ENCODE measurements at regions not wholly inside any gene's neighbourhood (a gene's known extent, or its start where the extent isn't known, plus 50 kb on each side); places are given as distances from the start of the nearest gene placed in this dataset.

DNA sequence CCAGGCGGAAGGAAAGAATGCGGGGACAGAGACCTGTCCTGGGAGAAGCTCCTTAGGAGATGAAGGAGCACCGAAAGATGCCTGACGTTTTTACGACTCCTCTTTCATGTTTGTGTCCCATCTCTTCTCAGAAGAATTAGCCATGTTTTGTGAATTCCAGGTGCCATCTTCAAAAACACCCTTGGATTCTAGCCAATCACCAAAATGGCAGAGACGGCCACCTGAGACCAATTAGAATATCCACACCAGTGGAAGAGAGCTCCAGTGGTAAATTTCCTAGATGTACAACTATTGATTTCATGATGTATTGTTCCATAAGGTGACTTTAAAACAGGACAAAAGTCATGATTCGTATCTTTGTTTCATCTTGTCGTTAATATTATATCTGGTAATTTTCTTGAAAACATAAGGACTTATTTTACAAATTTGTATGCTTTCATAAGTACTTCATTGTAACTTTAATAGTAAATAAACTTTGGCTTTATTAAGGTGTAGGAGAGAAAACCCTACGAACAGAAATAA, 62.3 kb upstream of the NUDT4 start:
- ChIA-PET CTCF (interaction anchor here (1.0 kb wide), 1 partner anchor 9 kb away, joined by 3 read pairs; no protein-coding TSS in a partner anchor), POLR2A (no interaction called here)
- DNase-seq (ENCODE audit: extremely low spot score), result no peak
- TF ChIP-seq, protein P1, sequence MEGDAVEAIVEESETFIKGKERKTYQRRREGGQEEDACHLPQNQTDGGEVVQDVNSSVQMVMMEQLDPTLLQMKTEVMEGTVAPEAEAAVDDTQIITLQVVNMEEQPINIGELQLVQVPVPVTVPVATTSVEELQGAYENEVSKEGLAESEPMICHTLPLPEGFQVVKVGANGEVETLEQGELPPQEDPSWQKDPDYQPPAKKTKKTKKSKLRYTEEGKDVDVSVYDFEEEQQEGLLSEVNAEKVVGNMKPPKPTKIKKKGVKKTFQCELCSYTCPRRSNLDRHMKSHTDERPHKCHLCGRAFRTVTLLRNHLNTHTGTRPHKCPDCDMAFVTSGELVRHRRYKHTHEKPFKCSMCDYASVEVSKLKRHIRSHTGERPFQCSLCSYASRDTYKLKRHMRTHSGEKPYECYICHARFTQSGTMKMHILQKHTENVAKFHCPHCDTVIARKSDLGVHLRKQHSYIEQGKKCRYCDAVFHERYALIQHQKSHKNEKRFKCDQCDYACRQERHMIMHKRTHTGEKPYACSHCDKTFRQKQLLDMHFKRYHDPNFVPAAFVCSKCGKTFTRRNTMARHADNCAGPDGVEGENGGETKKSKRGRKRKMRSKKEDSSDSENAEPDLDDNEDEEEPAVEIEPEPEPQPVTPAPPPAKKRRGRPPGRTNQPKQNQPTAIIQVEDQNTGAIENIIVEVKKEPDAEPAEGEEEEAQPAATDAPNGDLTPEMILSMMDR (IDR thresholded peaks at IDR 0.05; ENCODE audit: control extremely low read depth, extremely low read depth, low read depth, missing control alignments), result no peak

DNA sequence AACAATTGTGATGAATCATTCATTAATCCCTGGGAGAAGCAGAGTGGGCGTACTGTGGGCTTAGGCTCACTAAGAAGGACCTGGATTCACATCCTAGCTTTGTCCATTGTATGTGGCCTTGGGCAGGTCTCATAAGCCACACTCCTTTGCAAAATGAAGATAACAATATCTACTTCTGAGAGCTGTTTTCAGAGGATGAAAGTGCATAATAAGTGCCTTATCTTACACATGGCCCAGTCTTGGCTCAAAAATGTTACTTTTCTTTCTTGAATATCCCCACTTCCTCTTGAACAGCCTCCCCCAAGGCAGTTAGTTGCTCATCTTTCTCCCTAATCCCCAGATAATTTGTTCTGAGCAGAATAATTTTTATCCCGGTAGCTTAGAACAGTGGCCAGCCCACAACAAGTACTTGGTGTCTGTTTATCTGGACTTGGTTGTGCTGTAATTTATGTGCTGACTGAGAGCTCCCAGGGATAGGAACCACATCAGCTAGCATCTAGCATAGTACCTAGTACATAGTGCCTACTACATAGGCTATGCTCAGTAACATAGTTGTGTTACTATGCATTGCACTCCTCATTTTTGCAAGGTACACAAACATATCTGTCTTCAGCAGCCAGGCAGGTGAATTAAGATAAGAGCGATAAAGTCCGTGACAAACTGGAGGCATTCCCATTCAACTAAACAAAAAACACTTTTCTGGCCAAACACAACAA, 61.7 kb upstream of the NUDT4 start:
- TF ChIP-seq, protein P1 (IDR thresholded peaks at IDR 0.05; ENCODE audit: control extremely low read depth, extremely low read depth, low read depth, missing control alignments), result no peak
- POLR2A ChIA-PET, result no interaction called here
- CTCF ChIA-PET, result interaction anchor here (1.0 to 1.6 kb wide), 2 partner anchors 10 to 17 kb away, joined by 3 read pairs; no protein-coding TSS in a partner anchor
- no peak for DNase-seq (ENCODE audit: extremely low spot score)

DNA sequence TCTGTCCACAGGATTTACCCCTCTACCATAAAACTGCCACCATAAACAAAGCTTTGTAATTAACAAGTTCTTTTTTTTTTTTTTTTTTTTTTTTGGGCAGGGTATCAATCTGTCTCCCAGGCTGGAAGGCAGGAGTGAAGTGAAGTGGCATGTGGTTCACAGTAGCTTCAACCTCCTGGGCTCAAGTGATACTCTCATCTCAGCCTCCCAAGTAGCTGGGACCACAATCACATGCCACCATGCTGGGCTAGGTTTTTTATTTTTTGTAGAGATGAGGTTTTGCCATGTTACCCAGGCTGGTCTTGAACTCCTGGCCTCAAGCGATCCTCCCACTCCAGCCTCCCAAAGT, 61.1 kb upstream of the NUDT4 start:
- TF ChIP-seq, protein P1 (IDR thresholded peaks at IDR 0.05; ENCODE audit: control extremely low read depth, extremely low read depth, low read depth, missing control alignments), result no peak
- DNase-seq (ENCODE audit: extremely low spot score), result no peak
- POLR2A ChIA-PET, result no interaction called here
- CTCF ChIA-PET, result interaction anchor here (1.0 to 1.6 kb wide), 3 partner anchors 10 to 20 kb away, joined by 3 read pairs; no protein-coding TSS in a partner anchor

DNA sequence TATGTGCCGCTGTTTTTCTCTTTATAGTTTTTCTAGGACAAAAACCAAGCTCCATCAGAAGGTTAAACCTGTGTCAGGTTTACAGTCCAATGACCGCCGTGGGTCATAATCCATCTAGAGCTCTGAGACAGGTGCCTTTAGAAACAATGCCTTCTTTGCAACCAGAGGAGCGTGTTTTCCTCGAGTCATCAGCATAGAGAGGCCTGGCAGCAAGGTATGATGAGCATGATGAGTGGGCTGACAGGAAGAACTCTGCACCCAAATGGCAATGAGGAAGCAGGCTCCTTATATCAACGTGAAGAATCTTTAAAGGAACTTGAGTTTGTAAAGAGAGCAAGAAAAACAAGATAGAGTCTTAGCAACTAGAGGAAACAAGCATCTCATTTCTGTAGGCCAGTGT, 60.5 kb upstream of the NUDT4 start:
- DNase-seq (ENCODE audit: extremely low spot score), result no peak
- ChIA-PET CTCF (interaction anchor here (0.9 to 1.6 kb wide), 4 partner anchors 16 to 408 kb away, joined by 3 to 4 read pairs (median 3); no protein-coding TSS in a partner anchor), POLR2A (no interaction called here)
- TF ChIP-seq, protein P1 (IDR thresholded peaks at IDR 0.05; ENCODE audit: control extremely low read depth, extremely low read depth, low read depth, missing control alignments), result no peak

DNA sequence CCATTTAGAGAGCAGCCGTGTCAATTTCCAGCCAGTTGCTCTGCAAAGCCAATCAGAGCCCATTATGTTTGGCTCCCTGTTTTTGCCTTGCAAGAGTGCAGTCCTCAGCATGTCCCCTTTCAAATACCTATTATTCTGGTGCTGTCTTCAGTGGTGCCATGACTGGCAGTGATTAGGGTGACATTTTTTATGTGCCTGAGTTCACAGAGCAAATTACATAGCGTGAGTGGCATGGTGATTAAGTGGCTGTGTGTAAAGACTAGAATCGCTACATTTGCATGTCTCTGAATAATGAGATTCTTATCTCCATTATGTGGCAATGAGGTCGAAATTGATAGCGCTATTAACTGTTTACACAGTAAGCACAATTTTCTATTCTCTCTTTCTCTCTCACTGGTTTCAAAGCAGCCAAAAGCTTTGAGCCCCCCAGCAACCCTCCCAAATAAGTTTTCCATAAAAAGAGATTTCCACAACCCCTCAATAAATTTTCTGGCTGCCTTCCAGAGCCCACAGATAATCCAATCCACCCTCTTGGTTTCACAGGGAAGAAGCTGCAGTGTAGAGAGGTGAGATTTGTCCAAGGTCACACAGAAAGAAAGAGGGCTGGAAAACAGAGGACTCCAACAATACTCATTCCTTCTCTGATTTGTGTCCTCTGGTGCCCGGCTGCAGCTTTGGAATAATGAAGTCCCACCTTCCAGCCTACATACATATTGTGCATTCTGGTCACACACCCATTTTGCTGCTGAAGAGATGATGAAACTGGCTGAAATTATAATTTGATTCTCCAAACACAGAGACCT, 58.8 kb upstream of the NUDT4 start:
- TF ChIP-seq, protein P1 (IDR thresholded peaks at IDR 0.05; ENCODE audit: control extremely low read depth, extremely low read depth, low read depth, missing control alignments), result no peak
- CTCF ChIA-PET, result no interaction called here
- no peak for DNase-seq (ENCODE audit: extremely low spot score)
- POLR2A ChIA-PET, result no interaction called here

DNA sequence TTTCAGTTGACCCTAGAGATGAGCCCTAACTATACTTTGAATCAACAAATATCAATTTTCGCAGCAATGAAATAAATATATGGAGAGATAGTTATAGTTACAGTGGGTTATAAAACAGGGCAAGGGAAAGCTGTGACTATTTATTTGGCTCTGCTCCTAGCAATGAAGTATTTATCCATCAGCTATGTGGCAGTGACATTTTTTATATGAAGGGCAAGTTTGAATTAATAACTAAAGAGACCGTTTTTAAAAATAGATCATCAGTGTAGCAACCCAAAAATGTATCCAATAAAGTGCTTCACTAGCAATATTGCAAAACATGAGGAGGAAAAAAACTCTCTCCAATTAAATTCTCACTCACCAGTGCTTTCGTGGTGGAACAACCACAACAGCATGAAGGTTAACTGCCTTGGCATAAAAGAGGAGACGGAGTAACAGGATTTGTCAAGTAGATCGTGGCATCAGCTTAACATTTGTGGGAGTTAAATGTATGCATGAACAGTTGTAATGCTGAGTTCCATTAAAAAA, 58.1 kb upstream of the NUDT4 start:
- POLR2A ChIA-PET, result no interaction called here
- TF ChIP-seq, protein P1 (IDR thresholded peaks at IDR 0.05; ENCODE audit: control extremely low read depth, extremely low read depth, low read depth, missing control alignments), result no peak
- CTCF ChIA-PET, result no interaction called here
- DNase-seq (ENCODE audit: extremely low spot score), result no peak

Measured in GM10248 (cell line).